HUES48 (cell line): ENCODE measurements at regions not wholly inside any gene's neighbourhood (a gene's known extent, or its start where the extent isn't known, plus 50 kb on each side); places are given as distances from the start of the nearest gene placed in this dataset.

Source experiments
- H3K27ac ChIP-seq: one replicate; pipeline ENCODE4 v1.7.0; 2013; ENCODE audit warnings: low read depth, low read length, inconsistent platforms
- H3K27me3 ChIP-seq: 2 replicates; pipeline ENCODE4 v1.6.1; 2013; ENCODE audit warnings: mild to moderate bottlenecking, low read length; ENCODE audit not compliant: control insufficient read depth, insufficient read depth
- H3K36me3 ChIP-seq: 2 replicates; pipeline ENCODE4 v1.6.1; 2013; ENCODE audit warnings: low read length; ENCODE audit not compliant: control insufficient read depth, insufficient read depth
- H3K4me1 ChIP-seq: 2 replicates; pipeline ENCODE4 v1.6.1; 2013; ENCODE audit warnings: mild to moderate bottlenecking, low read length; ENCODE audit not compliant: control insufficient read depth, insufficient read depth
- H3K4me3 ChIP-seq: 2 replicates; pipeline ENCODE4 v1.5.1; 2013; ENCODE audit warnings: mild to moderate bottlenecking, low read depth, low read length
- H3K9ac ChIP-seq: 2 replicates; pipeline ENCODE4 v1.6.1; 2013; ENCODE audit warnings: mild to moderate bottlenecking, low read depth, low read length, moderate library complexity
- H3K9me3 ChIP-seq: 2 replicates; pipeline ENCODE4 v1.6.1; 2013; ENCODE audit warnings: low read length; ENCODE audit not compliant: control insufficient read depth, insufficient read depth

- Histone ChIP-seq H3K4me3 (no peak overlapping the region), H3K9me3 (no peaks in the 10 kb centered on the region), H3K36me3 (no peaks in the 10 kb centered on the region), H3K27ac (no peak overlapping the region), H3K27me3 (no peaks in the 10 kb centered on the region), H3K4me1 (no peaks in the 10 kb centered on the region), H3K9ac (no peak overlapping the region)
Measured at GRCh38 chr7:41491883-41492471, 210.9 kb downstream of the INHBA start.

- Histone ChIP-seq H3K36me3 (no peaks in the 10 kb centered on the region), H3K27me3 (no peaks in the 10 kb centered on the region), H3K9me3 (no peaks in the 10 kb centered on the region), H3K4me3 (no peak overlapping the region), H3K9ac (no peak overlapping the region), H3K4me1 (no peaks in the 10 kb centered on the region), H3K27ac (no peak overlapping the region)
Measured at GRCh38 chr7:41491308-41491707, 211.6 kb downstream of the INHBA start.

GRCh38 chr7:41489885-41490284 is 213.0 kb downstream of the INHBA start:
- Histone ChIP-seq H3K36me3 (no peaks in the 10 kb centered on the region), H3K4me3 (no peak overlapping the region), H3K9ac (no peak overlapping the region), H3K4me1 (no peaks in the 10 kb centered on the region), H3K9me3 (no peaks in the 10 kb centered on the region), H3K27ac (no peak overlapping the region), H3K27me3 (no peaks in the 10 kb centered on the region)

DNA sequence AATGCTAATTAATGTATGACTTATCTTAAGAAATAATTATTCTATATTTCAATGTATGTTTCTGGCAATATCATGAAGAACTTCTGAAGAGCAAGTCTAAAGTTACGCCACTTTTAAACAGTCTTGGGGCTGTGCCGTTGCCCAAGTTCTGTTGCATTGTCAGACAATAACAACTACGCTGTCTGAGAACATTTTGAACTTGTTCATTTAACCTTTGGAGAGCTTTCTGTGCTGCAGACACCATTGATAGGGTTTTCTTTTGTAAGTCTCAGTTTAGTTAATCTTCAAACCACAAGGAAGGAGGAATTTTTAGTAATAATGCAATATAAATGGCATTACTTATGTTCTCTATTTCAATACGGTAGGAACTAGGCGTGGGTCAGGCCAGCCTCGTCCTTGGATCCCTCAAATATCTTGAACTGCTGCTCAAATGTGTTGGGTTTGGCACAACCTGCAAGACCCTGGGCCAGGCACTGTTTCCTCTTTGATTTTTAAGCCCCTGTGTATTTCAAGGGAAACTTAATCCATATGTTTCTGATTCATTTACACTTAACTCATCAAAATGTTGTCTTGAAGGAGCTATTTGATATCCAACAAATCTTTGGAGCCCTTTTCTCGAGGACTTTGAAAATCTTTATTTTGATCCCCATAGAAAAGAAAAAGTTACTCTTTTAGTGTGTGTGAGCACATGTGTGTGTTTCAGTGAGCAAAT is 215.5 kb downstream of the INHBA start:
- Histone ChIP-seq H3K4me1 (no peaks in the 10 kb centered on the region), H3K27me3 (no peaks in the 10 kb centered on the region), H3K36me3 (no peaks in the 10 kb centered on the region), H3K4me3 (no peak overlapping the region), H3K27ac (no peak overlapping the region), H3K9me3 (no peaks in the 10 kb centered on the region), H3K9ac (no peak overlapping the region)

DNA sequence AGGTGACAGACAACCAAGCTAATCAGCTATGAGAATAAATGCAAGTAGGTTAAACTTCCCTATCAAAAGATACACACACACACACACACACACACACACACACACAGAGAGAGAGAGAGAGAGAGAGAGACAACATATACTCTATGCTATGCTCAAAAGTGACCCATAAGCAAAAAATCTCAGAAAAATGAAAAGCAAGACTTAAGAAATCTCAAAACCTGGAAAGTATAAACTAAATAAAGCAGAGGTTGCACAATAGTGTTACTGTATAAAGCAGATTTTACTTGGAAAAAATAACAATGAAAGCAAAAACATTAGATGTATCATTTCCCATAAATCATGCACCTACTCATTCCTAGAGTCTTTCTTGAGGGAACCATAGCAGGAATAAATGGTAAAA is 221.5 kb downstream of the INHBA start:
- H3K9me3 ChIP-seq: peaks cover 3% of the 10 kb centered on the region
- no peaks in the 10 kb centered on the region for H3K4me1 ChIP-seq
- H3K9ac ChIP-seq: no peak overlapping the region
- H3K27me3 ChIP-seq: no peaks in the 10 kb centered on the region
- no peak overlapping the region for H3K27ac ChIP-seq
- H3K36me3 ChIP-seq: no peaks in the 10 kb centered on the region
- H3K4me3 ChIP-seq: no peak overlapping the region

DNA sequence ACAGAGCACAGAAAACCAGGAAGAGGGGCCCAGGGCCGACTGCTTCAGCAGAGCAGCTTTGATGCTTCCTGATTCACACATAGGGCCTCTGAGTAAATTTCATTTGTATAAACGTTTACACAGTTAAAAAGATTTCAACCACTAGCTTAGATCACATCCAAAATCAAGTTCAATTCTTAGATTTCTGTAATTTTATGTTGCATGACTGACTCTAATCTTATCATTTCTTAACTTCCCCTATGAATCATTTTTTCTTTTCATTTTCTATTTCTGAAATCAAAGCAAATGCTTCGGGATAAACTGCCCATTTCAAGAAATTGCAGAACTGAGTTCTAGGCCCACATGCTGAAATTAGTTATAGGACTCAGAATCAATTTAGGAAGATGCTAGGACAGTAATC is 224.7 kb downstream of the INHBA start:
- Histone ChIP-seq H3K4me1 (no peaks in the 10 kb centered on the region), H3K27ac (no peak overlapping the region), H3K9me3 (peaks cover 3% of the 10 kb centered on the region), H3K27me3 (no peaks in the 10 kb centered on the region), H3K9ac (no peak overlapping the region), H3K4me3 (no peak overlapping the region), H3K36me3 (no peaks in the 10 kb centered on the region)

GRCh38 chr7:41476460-41476803 is 226.5 kb downstream of the INHBA start:
- Histone ChIP-seq H3K27ac (no peak overlapping the region), H3K4me3 (no peak overlapping the region), H3K4me1 (no peaks in the 10 kb centered on the region), H3K36me3 (no peaks in the 10 kb centered on the region), H3K27me3 (no peaks in the 10 kb centered on the region), H3K9ac (no peak overlapping the region), H3K9me3 (peaks cover 3% of the 10 kb centered on the region)

DNA sequence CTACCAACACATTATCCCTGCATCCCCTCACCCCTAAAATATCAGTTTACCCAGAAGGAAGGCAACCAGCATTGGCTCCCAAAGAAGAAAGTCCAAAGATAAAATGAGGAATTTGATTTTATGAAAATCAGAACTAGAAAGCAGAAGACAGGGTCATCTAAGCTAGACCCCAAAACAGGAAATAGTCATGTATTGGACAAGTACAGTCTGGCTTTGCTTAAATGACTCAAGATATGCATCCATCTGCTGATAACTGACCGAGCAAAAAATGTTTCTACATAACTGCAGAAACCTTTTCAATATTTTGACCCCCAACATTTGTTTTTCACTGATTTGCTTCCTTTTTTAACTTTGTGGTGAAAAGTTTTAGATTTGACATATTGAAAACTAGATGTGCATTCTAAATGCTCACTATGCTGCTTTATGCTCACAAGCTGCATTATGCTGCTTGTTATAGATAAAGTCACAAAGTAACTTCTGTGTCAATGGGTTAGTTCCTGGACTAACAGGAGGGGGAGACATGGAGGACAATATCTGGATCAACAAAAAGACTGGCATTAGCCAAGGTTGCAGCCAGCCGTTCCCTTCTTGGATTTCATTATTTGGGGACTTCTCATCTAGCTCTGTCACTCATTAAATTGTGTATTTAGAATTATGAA is 227.0 kb downstream of the INHBA start:
- H3K9me3 ChIP-seq: peaks cover 3% of the 10 kb centered on the region
- H3K4me3 ChIP-seq: no peak overlapping the region
- no peak overlapping the region for H3K9ac ChIP-seq
- no peaks in the 10 kb centered on the region for H3K27me3 ChIP-seq
- H3K27ac ChIP-seq: no peak overlapping the region
- peaks cover 4% of the 10 kb centered on the region; the same call in 1 of the 2 replicates for H3K4me1 ChIP-seq
- no peaks in the 10 kb centered on the region for H3K36me3 ChIP-seq

- Histone ChIP-seq H3K27ac (no peak overlapping the region), H3K36me3 (no peaks in the 10 kb centered on the region), H3K9ac (no peak overlapping the region), H3K4me3 (no peak overlapping the region), H3K27me3 (no peaks in the 10 kb centered on the region), H3K9me3 (no peaks in the 10 kb centered on the region), H3K4me1 (peaks cover 4% of the 10 kb centered on the region; the same call in 1 of the 2 replicates)
Measured at GRCh38 chr7:41472427-41473125, 230.3 kb downstream of the INHBA start.

DNA sequence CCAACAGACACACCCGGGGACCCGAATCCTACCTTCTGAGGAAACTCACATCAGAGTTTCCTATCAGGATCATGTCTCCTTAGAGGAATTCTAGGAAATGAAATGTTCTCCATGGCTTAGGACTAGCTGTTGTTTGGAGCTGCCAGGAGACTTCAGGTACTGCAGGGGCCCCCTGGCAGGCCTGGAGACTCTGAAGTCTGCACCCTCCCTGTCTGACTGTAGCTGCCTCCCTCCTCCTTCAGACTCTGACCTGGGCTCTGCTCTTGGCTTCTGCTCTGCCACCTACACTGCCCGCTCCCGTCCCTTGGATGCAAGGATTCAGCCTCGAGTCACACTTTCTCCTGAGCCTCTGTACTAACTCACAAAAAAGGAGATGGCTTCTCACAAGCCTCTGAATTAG is 232.8 kb downstream of the INHBA start:
- Histone ChIP-seq H3K27ac (no peak overlapping the region), H3K9me3 (no peaks in the 10 kb centered on the region), H3K27me3 (no peaks in the 10 kb centered on the region), H3K4me1 (peaks cover 4% of the 10 kb centered on the region; the same call in 1 of the 2 replicates), H3K36me3 (no peaks in the 10 kb centered on the region), H3K9ac (no peak overlapping the region), H3K4me3 (no peak overlapping the region)

GRCh38 chr7:41467596-41467995 is 235.3 kb downstream of the INHBA start:
- Histone ChIP-seq H3K9me3 (no peaks in the 10 kb centered on the region), H3K4me3 (no peak overlapping the region), H3K9ac (no peak overlapping the region), H3K27ac (no peak overlapping the region), H3K27me3 (no peaks in the 10 kb centered on the region), H3K4me1 (peaks cover 4% of the 10 kb centered on the region; the same call in 1 of the 2 replicates), H3K36me3 (no peaks in the 10 kb centered on the region)
